ENCODE measurements at regions not wholly inside any gene's neighbourhood (a gene's known extent, or its start where the extent isn't known, plus 50 kb on each side); places are given as distances from the start of the nearest gene placed in this dataset.

- no peak for DNase-seq (ENCODE audit: extremely low read depth, low read depth)
These were observed 197.3 kb upstream of the ADAMTS16 start for GRCh38 chr5:4942831-4943178.

DNA sequence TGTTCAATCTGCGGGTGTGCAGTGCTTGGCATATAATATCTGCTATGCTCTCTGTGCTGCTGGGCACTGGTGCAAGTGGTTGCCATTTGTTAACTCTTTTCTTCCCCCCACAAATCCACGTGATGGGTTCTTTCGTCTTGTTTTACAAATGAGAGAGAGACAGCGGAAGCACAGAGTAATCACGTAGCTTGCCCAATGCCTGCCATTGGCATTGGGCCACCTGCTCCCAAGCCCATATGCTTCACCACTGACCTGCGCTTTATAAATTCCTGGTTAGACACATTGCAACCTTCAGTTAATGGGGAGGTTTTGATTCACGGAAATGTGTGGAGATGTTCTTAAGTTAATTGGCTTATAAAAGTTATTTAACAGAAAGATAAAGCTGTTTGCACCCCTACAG lies 194.8 kb upstream of the ADAMTS16 start:
- no peak for DNase-seq (ENCODE audit: extremely low read depth, low read depth)

- no peak for DNase-seq (ENCODE audit: extremely low read depth, low read depth)
These were observed 193.0 kb upstream of the ADAMTS16 start for GRCh38 chr5:4947106-4947505.

- no peak for DNase-seq (ENCODE audit: extremely low read depth, low read depth)
These were observed 192.1 kb upstream of the ADAMTS16 start for GRCh38 chr5:4947893-4948536.

DNA sequence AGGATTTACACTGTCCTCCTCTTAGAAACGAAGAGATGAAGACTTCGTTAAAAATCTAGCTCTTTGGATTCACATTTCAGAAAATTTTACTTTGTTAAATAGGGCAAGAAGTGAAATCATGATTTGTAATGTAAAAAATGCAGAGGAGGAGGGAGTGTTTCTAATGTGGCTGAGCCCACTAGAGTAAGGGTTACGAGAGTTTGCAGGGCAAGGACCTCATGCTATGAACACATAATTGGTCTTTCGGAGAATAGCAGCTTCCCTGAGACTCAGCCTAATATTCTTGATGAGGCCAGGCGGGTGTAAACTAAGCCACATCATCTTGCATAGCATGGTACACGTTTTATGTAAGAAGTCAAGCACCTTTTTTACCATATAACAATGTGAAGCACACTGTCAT lies 191.0 kb upstream of the ADAMTS16 start:
- DNase-seq (ENCODE audit: extremely low read depth, low read depth), result no peak

GRCh38 chr5:4953576-4953975 lies 186.6 kb upstream of the ADAMTS16 start:
- no peak for DNase-seq (ENCODE audit: extremely low read depth, low read depth)

DNA sequence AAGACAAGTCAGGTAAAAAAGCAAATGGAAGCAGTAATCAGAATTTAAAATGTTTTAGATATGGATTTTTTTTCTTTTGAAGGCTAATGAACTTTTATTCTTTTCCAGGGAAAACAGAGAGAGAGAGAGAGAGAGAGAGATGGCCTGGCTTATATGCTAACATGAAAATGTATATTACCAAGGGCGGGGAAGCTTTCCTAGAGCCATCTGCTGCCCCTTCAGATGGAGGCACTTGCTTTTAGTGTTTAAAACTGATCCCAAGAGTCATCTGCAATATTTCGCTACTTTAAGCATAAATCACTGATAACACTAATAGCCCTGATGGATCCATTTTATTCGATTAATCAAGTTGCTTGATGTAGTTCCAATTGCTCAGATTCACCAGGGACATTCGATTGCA lies 186.1 kb upstream of the ADAMTS16 start:
- no peak for DNase-seq (ENCODE audit: extremely low read depth, low read depth)

GRCh38 chr5:4963265-4963664 lies 176.9 kb upstream of the ADAMTS16 start:
- no peak for DNase-seq (ENCODE audit: extremely low read depth, low read depth)

- DNase-seq (ENCODE audit: extremely low read depth, low read depth), result no peak
These were observed 170.8 kb upstream of the ADAMTS16 start for GRCh38 chr5:4969351-4969750.

DNA sequence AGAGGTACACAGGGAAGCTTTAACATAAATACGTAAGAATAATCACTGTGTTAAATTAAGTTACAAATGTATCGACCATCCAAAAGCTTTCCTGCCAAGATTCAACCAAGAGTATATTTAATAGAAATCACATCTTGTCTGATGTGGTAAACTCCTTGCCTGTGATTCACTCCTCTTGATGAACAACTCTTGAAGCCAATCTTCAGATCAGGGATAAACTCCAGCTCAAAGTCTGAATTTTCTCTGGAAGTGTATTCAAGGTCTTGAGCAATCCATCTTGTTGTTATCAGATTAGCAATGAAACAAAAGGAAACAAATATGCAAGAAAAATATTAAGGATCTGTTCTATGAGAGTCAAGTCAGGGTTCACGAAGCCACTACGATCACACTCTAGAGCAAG lies 170.0 kb upstream of the ADAMTS16 start:
- no peak for DNase-seq (ENCODE audit: extremely low read depth, low read depth)

- DNase-seq (ENCODE audit: extremely low read depth, low read depth), result no peak
These were observed 163.2 kb upstream of the ADAMTS16 start for GRCh38 chr5:4976902-4977301.

- DNase-seq (ENCODE audit: extremely low read depth, low read depth), result no peak
These were observed 162.6 kb upstream of the ADAMTS16 start for GRCh38 chr5:4977416-4978110.

- no peak for DNase-seq (ENCODE audit: extremely low read depth, low read depth)
These were observed 159.9 kb upstream of the ADAMTS16 start for GRCh38 chr5:4980201-4980600.

- no peak for DNase-seq (ENCODE audit: extremely low read depth, low read depth)
These were observed 158.5 kb upstream of the ADAMTS16 start for GRCh38 chr5:4981608-4982007.

DNA sequence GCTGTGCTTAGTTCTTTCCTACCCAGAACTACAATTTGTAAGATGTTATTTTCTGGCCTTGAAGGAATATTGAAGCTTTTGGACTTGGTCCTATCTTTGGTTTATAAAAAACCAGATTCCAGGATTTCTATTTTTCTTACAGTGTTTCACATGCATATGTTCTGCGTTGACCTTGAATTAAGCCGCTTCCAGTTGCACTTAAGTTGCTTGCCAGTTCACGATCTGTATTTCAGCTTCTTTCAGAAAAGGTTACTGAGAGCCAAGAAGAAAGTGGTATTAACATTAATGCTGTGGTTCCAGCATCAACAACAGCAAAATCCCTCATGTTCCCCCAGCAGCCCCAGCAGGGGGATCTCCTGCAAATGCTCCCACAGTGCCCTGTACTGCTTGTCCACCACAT lies 156.4 kb upstream of the ADAMTS16 start:
- no peak for DNase-seq (ENCODE audit: extremely low read depth, low read depth)

GRCh38 chr5:4984461-4984860 lies 155.7 kb upstream of the ADAMTS16 start:
- no peak for DNase-seq (ENCODE audit: extremely low read depth, low read depth)

- no peak for DNase-seq (ENCODE audit: extremely low read depth, low read depth)
These were observed 152.7 kb upstream of the ADAMTS16 start for GRCh38 chr5:4987431-4987830.

DNA sequence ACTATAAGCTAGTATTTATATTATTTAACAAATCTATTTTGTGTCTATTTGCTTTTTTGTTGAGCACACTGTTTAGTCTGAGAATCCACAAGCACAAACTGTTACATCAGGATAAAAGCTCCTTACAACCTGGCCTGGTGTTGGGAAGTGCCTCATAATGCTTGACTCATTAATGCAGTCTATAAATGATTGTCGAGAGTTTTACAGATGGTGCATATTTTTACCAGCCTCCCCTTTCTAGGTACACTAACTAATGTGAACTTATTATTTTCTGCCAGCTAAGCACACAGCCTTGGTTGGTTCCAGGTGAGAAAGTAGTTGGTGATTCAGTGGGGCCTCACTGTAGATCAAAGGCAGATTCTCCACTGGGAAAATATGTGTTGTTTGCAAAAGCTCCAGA lies 151.0 kb upstream of the ADAMTS16 start:
- DNase-seq (ENCODE audit: extremely low read depth, low read depth), result no peak

DNA sequence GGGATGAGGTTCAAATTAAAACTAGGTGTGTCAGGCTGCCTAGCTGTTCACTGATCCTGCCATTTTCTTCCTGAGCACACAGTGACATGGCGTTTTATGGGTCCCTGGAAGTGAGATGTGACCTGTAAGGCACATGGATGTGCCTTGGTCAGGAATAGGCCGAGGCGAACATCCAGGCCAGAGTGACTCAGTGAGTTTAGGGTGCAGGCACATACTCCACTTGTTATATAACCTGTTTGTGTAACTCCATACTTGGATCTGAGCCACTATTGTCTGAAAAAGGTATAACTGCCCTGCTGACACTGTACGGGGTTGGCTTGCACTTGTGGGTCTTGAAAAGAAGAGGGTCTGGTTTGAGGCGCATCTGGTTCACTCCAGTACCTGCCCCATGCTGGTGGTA lies 150.1 kb upstream of the ADAMTS16 start:
- no peak for DNase-seq (ENCODE audit: extremely low read depth, low read depth)

GRCh38 chr5:4990462-4990861 lies 149.7 kb upstream of the ADAMTS16 start:
- DNase-seq (ENCODE audit: extremely low read depth, low read depth), result no peak

DNA sequence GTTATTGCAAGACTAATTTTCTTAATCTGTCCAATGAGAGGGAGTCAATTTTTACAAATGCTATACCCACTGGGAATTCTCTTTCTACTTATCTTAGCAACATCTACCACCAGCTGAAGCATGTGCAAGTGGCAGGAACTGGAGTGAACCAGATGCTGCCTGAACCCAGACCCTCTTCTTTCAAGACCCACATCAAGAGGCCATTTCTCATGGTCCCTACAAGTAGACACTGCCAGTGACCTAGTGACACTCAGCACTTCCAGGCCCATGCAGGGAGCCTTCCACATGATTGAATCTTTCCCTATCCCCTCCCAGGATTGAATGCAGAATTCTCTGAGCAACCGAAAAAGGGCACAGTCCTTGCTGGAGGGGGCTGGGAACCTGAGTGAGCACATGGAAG lies 148.2 kb upstream of the ADAMTS16 start:
- no peak for DNase-seq (ENCODE audit: extremely low read depth, low read depth)

GRCh38 chr5:4995014-4995413 lies 145.1 kb upstream of the ADAMTS16 start:
- DNase-seq (ENCODE audit: extremely low read depth, low read depth), result no peak

GRCh38 chr5:5005353-5005752 lies 134.8 kb upstream of the ADAMTS16 start:
- DNase-seq (ENCODE audit: extremely low read depth, low read depth), result no peak

All from NCI-H460 (cell line).